Activated CD8-positive, alpha-beta memory T cell treated with anti-CD3 and anti-CD28 coated beads for 1 hour (primary cell): ENCODE measurements at regions not wholly inside any gene's neighbourhood (a gene's known extent, or its start where the extent isn't known, plus 50 kb on each side); places are given as distances from the start of the nearest gene placed in this dataset.
"Not testable (repeated sequence)": the region's sequence is repeated elsewhere in the genome, so short reads cannot be mapped to it uniquely, and the experiment has no call there.

Experiments used
- DNase-seq, 2 donors: peaks; one replicate each; pipeline ENCODE4 v3.0.0-alpha.2; 2020; ENCODE audit warnings: low read depth in 1 of 2; ENCODE audit errors: extremely low read depth in 1 of 2

- no peak for DNase-seq
These were observed 333.6 kb downstream of the ADGRD1 start for GRCh38 chr12:131287015-131287937.

DNA sequence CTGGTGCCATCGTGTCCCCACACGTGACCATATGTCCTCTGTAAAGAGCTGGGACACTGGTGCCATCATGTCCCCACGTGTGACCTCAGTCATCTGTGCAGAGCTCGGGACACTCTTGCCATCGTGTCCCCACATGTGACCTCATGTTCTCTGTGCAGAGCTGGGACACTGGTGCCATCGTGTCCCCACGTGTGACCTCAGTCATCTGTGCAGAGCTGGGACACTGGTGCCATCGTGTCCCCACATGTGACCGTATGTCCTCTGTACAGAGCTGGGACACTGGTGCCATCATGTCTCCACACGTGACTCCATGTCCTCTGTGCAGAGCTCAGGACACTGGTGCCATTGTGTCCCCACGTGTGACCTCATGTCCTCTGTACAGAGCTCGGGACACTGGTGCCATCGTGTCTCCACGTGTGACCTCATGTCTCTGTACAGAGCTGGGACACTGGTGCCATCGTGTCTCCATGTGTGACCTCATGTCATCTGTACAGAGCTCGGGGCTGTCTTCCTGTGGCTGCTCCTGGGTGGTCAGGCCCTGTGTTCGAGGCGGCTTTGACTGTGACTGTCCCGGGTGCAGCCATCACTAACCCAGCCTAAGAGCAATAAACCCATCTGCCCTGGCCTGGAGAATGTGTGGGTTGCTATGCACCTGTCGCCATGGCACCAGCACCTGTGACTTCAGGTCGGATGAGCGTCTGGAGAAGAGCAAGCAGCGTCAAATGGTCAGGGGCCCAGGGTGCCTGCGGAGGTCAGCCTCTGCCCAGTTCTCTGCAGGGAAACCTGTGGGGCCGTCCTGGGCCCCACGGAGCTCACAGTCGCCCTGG is 334.4 kb downstream of the ADGRD1 start:
- no peak for DNase-seq

- not testable (repeated sequence) for DNase-seq
These were observed 335.3 kb downstream of the ADGRD1 start for GRCh38 chr12:131288765-131289695.

GRCh38 chr12:131289807-131290206 is 336.1 kb downstream of the ADGRD1 start:
- DNase-seq = not testable (repeated sequence)

DNA sequence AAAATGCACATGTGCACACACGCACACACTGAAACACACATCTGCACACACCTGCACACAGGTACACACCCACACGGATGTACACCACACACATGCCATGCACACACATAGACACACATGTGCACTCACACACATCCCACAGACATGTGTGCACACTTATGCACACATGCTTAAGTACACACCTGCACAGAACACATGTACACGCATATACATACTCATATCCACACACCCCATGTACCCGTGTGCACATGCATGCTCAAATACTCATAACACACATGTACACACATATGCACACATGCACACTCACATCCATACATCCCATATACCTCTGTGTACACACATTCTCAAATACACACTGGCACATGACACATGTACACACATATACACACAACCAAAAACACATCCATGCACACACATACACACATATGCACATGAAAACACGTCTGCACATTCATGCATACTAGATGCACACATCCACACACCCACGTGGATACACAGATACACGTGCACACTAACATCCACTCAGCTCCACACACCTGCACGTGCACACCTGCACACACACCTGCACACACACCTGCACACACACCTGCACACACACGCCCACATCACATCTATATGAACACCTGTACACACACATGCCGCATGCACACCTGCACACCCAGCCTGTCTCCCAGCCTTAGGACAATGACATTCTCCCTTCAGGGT is 336.7 kb downstream of the ADGRD1 start:
- DNase-seq = no peak

DNA sequence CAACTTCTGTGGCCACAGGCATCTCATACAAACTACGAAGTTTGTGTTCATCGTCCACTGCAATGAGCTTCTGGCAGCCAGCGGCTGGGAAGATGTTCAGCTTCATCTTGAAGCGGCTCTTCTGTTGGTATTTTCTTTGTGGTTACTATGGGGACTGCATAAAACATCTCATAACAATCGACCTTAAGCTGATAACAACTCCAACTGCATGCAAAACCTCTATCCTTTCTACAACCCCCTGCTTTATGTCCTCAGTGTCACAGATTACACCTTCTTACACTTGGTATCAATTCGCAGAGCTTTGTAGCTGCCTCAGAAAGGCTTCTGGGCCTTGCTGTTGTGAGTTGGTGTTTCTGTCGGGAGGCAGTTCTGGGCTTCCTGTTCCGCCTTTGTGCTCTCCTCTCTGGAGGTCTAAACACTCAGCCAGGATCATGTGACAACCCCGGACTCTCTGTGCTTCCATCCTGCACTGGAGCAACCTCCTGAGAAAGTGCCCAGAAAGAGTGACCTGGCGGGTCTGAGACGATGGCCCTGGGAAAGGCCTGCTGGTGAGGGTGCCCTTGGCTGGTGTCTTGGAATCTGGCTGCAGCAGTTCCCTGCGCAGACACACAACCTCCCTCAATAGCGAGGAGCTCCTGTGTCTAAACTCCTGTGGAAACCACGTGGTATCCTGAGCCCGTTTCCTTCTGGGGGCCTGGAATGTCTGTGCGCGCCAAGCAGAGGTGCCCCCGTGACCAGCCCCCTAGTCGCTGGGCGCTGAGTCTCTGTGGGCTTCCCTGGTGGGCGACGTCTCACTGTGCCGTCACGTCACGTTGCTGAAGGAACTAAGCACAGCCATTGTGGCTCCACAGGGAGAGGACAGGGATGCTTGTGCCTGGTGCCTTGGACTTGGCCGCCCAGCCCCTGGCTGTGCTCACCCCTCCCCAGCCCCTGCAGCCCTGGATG is 339.6 kb downstream of the ADGRD1 start:
- DNase-seq = not testable (repeated sequence)

DNA sequence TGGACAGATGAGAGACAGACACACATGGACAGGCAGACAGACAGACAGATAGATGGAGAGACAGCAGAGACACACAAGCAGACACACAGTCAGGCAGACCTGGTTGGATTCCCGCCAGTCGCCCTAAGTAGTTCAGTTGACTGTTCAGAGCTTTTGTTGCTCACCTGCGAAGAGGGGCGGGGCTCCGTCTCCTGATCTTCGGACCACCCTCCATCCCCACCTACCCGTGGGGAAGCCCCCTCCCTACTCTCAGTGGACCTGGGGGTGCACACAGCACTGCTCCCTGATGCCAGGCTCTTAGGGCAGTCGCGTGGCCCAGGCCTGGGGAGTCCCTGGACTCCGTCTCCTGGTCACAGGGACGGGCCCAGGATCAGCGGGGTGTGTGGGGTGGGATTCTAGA is 341.0 kb downstream of the ADGRD1 start:
- not testable (repeated sequence) for DNase-seq

GRCh38 chr12:131295117-131295516 is 341.4 kb downstream of the ADGRD1 start:
- not testable (repeated sequence) for DNase-seq

DNA sequence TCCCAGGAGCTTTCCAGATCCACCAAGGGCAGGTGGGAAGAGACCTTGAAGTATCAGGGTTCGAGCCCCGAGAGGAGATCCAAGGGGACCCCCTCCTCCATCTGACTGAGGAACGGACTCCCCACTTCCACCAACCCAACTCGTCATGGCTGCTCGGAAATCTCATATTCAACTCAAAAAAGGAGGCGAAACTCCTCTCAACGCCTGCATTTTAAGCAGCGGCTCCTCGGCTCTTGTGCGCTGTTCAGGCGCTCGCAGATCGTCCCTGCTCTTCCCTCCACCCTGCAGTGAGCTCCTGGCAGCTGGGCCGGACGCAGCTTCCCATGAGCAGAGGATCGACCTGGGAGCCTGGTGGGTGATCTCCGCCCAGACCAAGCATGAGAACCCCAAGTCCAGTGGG is 341.9 kb downstream of the ADGRD1 start:
- not testable (repeated sequence) for DNase-seq

GRCh38 chr12:131296136-131296535 is 342.4 kb downstream of the ADGRD1 start:
- DNase-seq = not testable (repeated sequence)

DNA sequence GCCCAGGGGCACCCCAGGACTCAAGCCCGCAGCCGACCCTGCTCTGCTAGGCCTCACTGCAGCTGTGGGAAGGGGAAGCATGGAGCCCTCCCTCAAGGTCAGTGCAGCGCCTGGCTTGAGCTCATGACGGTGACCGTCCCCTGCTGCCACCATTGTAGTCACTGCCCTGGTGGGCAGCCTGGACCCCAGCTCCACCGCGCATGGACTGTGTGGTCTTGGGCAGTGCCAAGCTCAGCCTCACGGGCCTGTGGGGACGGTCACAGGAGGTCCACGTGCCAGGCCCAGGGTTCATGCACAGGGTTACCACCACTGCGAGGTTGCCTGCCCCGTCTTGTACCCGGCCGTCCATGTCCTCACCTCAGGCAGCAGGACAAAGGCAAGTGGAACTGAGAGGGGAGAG is 342.9 kb downstream of the ADGRD1 start:
- DNase-seq = not testable (repeated sequence)

DNA sequence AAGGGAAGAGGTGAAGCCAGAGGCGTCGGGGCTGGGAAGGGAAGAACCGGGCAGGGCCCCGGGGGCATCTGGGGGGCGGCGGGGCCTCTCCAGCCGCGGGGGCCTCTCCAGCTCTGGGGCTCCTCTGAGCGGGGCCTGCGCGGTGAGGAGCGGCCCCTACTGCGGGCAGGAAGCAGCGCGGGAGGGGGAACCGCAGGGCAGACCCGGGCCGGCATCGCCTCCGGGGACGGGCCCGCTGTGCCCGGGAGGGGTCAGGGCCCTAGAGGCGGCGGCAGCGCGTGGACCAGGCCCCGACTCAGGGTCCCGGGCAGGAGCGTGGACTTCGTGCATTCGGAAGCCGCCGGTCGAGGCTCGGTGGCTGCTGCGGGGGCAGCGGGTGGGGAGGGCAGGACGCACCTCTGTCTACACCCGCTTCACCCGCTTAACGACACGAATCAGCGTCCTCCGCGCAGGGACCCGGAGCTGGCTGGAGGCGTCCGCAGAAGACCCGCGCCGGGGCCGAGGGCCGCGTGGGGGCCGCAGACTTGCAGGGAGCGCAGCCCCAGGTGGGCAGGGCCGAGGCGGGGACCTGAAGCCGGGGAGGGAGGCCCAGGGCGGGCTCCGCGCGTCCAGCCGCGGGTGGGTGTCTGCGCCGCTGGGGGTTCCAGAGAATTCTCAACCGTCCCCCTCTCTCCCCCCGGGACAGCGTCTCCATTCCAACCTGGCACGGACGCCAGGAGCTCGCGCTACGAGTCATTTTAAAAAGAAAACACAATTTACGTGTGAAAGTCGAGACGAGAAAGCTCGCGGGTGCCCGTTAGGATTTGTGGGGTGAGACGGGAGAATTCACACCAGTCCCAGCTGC is 345.0 kb downstream of the ADGRD1 start:
- not testable (repeated sequence) for DNase-seq

DNA sequence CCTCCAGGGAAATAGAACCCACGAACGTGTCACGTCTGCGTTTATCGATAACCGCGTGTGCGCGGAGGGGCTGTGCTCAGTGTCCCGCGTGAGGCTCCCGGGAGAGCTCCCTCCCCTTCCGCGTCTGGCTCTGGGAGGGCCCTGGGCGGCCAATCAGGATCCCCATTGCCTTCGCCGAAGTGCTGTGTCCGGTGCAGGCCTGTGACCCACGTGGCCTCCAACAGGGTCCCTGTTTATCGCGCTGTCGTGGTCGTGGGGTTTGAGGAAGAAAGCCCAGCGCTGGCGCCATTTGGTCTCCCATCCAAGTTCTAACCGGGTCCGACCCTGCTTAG is 345.6 kb downstream of the ADGRD1 start:
- not testable (repeated sequence) for DNase-seq

- DNase-seq = not testable (repeated sequence)
These were observed 349.9 kb downstream of the ADGRD1 start for GRCh38 chr12:131303576-131303975.

DNA sequence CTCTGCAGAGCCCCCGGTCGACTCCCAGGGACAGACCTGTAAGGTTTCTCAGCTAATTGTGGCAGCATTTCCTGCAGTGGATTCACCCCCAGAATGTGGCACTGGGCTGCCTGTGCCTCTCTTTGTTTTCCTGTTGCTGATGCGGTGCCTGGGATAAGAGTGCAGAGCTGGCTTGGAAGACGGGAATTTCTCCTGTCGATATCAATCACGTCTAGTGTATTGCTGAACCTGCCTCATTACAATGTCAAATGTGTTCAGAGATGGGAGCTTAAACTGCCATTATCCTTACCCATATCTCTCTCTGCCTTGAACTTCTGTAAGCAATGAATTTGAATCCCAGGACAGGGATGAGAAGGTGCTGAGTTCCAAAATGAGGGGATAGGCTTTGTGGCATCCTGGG is 350.9 kb downstream of the ADGRD1 start:
- DNase-seq = not testable (repeated sequence)

GRCh38 chr12:131309700-131310099 is 356.0 kb downstream of the ADGRD1 start:
- DNase-seq = no peak

DNA sequence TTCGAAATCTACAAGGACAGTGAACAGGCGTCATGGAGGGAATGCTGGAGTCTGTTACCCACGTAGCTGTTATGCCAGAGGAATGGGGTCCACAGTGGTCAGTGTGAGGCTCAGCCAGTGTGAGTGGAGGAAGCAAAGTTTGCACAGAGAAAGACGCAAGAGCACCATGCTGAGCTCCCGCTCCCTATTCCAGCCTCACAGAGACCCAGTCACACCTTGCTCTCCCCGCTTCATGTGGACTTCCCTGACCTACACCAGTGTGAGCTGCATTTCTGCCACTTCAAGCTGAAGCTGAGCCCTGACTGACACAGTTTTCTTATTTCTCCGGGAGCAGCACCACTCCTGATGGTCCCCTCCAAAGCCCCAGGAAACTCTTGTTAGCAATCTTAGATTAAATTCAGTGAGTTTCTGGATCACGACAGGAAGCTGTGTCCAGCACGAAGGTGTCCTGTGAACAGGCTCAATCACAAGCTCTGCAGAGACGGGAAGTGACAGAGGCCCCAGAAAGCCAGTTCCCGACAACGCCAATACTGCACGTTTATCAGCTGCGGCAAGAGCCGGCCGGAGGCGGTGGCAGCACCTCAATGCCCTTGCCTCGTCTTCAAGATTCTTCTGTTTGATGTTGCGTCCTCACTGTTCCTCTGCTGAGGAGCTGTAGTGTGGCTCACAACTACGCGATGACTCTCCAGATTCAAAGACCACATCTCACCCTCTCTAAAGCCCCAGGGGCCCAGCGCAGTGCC is 356.7 kb downstream of the ADGRD1 start:
- not testable (repeated sequence) for DNase-seq
